ENCODE measurements at regions not wholly inside any gene's neighbourhood (a gene's known extent, or its start where the extent isn't known, plus 50 kb on each side); places are given as distances from the start of the nearest gene placed in this dataset.
"Not testable (repeated sequence)": the region's sequence is repeated elsewhere in the genome, so short reads cannot be mapped to it uniquely, and the experiment has no call there.

DNA sequence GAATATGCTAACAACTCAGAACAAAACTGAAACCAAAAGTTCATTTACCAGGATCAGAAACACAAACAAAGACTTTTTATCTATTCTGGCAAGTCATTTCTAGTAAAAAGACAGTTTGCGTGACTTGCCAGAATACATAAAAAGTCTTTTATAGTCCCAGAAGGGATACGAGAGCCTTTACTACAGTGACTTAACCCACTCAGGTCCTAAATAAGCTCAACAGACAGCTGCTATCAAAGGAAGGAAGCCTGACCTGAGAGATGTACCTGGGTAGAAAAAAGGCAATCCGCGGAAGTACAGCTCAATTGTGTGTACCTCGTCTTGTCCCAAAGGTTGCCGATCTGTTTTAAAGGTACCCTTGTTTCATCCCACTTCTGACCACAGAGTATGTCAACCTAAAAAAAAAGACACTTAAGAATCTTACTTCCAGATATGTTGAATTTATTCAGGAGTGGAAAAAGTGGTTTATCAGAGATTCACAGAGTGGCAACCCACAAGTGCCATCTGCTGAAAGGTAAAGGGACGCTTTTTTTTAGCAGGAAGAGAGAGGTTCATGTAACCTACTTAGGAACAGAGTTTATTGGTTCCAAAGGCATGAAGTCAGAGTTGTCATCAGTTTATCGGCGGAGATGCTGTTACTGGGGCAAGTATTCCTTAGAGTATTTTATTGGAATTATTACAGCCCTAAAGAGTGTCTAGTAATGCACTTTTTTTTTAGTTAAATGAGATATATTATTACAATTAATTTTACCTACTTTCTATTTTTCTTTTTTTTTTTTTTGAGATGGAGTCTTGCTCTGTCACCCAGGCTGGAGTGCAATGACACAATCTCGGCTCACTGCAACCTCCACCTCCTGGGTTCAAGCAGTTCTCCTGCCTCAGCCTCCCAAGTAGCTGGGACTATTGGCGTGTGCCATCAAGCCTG lies 69.7 kb upstream of the C1QTNF9B start:
- TF ChIP-seq, protein P1, sequence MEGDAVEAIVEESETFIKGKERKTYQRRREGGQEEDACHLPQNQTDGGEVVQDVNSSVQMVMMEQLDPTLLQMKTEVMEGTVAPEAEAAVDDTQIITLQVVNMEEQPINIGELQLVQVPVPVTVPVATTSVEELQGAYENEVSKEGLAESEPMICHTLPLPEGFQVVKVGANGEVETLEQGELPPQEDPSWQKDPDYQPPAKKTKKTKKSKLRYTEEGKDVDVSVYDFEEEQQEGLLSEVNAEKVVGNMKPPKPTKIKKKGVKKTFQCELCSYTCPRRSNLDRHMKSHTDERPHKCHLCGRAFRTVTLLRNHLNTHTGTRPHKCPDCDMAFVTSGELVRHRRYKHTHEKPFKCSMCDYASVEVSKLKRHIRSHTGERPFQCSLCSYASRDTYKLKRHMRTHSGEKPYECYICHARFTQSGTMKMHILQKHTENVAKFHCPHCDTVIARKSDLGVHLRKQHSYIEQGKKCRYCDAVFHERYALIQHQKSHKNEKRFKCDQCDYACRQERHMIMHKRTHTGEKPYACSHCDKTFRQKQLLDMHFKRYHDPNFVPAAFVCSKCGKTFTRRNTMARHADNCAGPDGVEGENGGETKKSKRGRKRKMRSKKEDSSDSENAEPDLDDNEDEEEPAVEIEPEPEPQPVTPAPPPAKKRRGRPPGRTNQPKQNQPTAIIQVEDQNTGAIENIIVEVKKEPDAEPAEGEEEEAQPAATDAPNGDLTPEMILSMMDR (IDR thresholded peaks at IDR 0.05; ENCODE audit: borderline replicate concordance): no peak
- Histone ChIP-seq H3K4me1 (peaks cover 20% of the 10 kb centered on the region), H3K9me3 (replicated peaks) (no peaks in the 10 kb centered on the region), H3K27ac (replicated peaks) (peak overlapping the region; percentile 22), H3K27me3 (ENCODE audit: low read depth) (no peaks in the 10 kb centered on the region), H3K36me3 (no peaks in the 10 kb centered on the region), H3K4me3 (peak overlapping the region; percentile 24)
- intact Hi-C loops (cut with micrococcal nuclease): no loop called here
- DNase-seq: no peak

DNA sequence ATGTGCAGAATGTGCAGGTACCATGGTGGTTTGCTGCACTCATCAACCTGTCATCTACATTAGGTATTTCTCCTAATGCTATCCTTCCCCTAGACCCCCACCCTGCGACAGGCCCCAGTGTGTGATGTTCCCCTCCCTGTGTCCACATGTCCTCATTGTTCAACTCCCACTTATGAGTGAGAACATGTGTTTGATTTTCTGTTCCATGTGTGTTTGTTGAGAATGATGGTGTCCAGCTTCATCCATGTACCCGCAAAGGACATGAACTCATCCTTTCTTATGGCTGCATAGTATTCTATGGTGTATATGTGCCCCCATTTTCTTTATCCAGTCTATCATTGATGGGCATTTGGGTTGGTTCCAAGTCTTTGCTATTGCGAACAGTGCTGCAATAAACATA lies 70.5 kb upstream of the C1QTNF9B start:
- DNase-seq; intact Hi-C loops (cut with micrococcal nuclease); H3K9me3 ChIP-seq (replicated peaks); H3K4me3 ChIP-seq; H3K27ac ChIP-seq (replicated peaks); H3K36me3 ChIP-seq; H3K27me3 ChIP-seq (ENCODE audit: low read depth): not testable (repeated sequence)
- H3K4me1 ChIP-seq: peaks cover 20% of the 10 kb centered on the region

DNA sequence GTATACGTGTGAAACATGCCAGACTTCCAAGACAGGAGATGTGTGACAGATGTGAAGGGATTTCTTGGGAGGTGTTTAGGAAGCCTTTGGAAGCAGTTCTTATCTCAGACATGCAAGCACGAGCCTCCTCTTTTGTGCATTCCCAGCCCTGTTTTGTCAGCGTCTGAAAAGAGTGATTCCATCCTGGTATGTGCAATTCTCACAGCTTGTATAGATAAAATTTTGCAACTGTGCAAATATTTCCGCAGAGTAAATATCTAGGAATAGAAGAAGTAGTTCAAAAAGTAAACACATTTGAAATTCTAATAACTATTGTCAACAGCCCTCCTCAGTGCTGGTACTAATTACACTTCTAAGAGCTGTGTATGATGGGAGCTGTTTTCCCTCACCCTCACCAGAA lies 72.3 kb upstream of the C1QTNF9B start:
- intact Hi-C loops (cut with micrococcal nuclease): no loop called here
- H3K27me3 ChIP-seq (ENCODE audit: low read depth): no peaks in the 10 kb centered on the region
- H3K36me3 ChIP-seq: no peaks in the 10 kb centered on the region
- no peak overlapping the region for H3K27ac ChIP-seq (replicated peaks)
- peaks cover 20% of the 10 kb centered on the region for H3K4me1 ChIP-seq
- no peak overlapping the region for H3K4me3 ChIP-seq
- H3K9me3 ChIP-seq (replicated peaks): no peaks in the 10 kb centered on the region
- no peak for DNase-seq
- TF ChIP-seq, protein P1 (IDR thresholded peaks at IDR 0.05; ENCODE audit: borderline replicate concordance): no peak

DNA sequence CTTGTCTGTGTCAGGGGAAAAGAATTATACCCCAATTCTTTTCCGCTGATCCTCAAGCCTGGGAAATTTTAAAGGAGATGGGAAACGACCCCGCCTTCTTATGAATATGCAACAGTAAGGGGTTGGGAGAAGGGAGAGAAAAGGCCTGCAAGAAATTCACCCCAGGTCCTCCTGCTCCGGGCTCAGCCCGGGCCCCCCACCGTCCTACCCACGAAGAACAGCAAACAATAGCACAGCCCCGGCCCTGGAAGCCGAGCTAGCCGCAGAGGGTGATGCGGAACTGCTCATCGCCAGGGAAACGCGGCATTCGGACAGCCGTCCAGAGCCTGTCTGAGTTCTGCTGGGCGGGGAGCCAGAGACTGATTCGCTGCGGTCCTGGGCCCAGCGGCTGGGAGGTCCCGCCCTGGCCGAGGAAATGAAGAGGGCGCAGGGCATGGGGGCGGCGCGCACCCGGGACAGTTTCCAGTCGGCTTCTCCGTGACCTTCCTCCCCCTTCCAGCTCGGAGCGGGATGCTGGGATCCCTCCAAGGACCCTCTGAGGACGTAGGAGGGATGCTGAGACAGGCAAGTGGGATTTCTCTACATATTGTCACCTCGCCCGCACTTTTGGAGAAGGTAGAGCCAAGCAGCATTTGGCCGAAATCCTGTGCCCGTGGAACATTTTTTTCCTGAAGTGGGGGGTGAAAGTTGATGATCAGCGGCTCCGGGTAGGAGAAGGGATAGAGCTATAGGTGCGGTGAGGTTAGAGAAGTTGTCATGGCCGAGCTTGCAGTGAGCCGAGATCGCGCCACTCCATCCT lies 82.3 kb upstream of the C1QTNF9B start:
- peak overlapping the region; percentile 64 for H3K27ac ChIP-seq (replicated peaks)
- TF ChIP-seq, protein P1 (IDR thresholded peaks at IDR 0.05; ENCODE audit: borderline replicate concordance): no peak
- intact Hi-C loops (cut with micrococcal nuclease): no loop called here
- peak; percentile 80 for DNase-seq
- no peaks in the 10 kb centered on the region for H3K36me3 ChIP-seq
- H3K9me3 ChIP-seq (replicated peaks): no peaks in the 10 kb centered on the region
- no peaks in the 10 kb centered on the region for H3K27me3 ChIP-seq (ENCODE audit: low read depth)
- peaks cover 16% of the 10 kb centered on the region for H3K4me1 ChIP-seq
- H3K4me3 ChIP-seq: peak overlapping the region; percentile 72

DNA sequence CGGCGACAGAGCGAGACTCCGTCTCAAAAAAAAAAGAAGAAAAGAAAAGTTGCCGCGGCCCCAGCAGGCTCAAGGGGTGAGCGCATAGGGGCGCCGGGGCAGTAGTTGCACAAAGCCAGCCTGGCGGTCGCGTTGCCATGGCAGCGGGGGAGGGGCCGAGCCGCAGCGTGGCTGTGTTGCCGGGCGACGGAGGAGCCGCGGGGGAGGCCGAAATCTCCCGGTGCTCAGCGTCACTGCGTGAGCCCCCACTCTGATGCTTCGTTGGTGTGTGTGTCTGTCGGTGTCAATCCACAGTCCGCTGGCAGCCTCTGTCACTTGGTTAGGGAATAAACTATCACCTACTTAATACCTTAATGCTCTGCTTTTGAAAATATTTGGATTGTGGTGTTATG lies 82.9 kb upstream of the C1QTNF9B start:
- TF ChIP-seq, protein P1 (IDR thresholded peaks at IDR 0.05; ENCODE audit: borderline replicate concordance): no peak
- H3K27ac ChIP-seq (replicated peaks): peak overlapping the region; percentile 64

More for the DNA sequence above, 82.9 kb upstream of the C1QTNF9B start:
- Histone ChIP-seq H3K4me1 (peaks cover 20% of the 10 kb centered on the region), H3K9me3 (replicated peaks) (no peaks in the 10 kb centered on the region), H3K27me3 (ENCODE audit: low read depth) (no peaks in the 10 kb centered on the region), H3K36me3 (no peaks in the 10 kb centered on the region), H3K4me3 (peak overlapping the region; percentile 72)
- peak; percentile 85 for DNase-seq
- intact Hi-C loops (cut with micrococcal nuclease): no loop called here

Measured in left ventricle myocardium inferior (tissue), 1 donor.